ENCODE measurements at regions not wholly inside any gene's neighbourhood (a gene's known extent, or its start where the extent isn't known, plus 50 kb on each side); places are given as distances from the start of the nearest gene placed in this dataset.

- TF ChIP-seq TCF12 (IDR thresholded peaks at IDR 0.05; ENCODE audit: low read depth, low read length) (no peak), SP1 (IDR thresholded peaks at IDR 0.05; ENCODE audit: low read depth, low read length) (no peak)
- TF ChIP-seq, protein P1, sequence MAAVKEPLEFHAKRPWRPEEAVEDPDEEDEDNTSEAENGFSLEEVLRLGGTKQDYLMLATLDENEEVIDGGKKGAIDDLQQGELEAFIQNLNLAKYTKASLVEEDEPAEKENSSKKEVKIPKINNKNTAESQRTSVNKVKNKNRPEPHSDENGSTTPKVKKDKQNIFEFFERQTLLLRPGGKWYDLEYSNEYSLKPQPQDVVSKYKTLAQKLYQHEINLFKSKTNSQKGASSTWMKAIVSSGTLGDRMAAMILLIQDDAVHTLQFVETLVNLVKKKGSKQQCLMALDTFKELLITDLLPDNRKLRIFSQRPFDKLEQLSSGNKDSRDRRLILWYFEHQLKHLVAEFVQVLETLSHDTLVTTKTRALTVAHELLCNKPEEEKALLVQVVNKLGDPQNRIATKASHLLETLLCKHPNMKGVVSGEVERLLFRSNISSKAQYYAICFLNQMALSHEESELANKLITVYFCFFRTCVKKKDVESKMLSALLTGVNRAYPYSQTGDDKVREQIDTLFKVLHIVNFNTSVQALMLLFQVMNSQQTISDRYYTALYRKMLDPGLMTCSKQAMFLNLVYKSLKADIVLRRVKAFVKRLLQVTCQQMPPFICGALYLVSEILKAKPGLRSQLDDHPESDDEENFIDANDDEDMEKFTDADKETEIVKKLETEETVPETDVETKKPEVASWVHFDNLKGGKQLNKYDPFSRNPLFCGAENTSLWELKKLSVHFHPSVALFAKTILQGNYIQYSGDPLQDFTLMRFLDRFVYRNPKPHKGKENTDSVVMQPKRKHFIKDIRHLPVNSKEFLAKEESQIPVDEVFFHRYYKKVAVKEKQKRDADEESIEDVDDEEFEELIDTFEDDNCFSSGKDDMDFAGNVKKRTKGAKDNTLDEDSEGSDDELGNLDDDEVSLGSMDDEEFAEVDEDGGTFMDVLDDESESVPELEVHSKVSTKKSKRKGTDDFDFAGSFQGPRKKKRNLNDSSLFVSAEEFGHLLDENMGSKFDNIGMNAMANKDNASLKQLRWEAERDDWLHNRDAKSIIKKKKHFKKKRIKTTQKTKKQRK (IDR thresholded peaks at IDR 0.05; ENCODE audit: low read depth, low read length) = no peak
These were observed 125.4 kb upstream of the POU2AF2 start (continued) for GRCh38 chr11:111120161-111120560.

DNA sequence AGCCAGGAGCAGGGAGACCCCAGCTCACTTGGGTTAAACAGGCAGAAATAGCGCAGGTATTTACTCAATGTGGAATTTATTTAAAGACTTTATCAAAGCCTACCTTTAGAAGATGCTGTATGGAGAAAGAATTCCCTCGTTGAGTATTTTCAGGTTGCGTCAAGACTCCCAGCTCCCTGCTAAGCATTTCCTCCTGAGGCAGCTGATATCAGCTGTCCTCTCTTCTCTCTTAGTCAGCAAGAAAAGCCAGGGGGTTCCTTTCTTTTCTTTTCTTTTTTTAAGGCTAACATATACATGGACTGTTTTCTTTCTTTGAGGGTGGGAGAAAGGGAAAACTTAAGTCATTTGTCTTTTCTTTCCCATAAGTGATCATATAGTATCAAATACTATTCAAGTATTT, 125.8 kb upstream of the POU2AF2 start:
- H3K9ac ChIP-seq (ENCODE audit: control insufficient read depth, insufficient read depth, low read length) = no peak overlapping the region
- H4K20me1 ChIP-seq (ENCODE audit: control insufficient read depth, insufficient read depth) = no peaks in the 10 kb centered on the region
- H3K79me2 ChIP-seq (ENCODE audit: control insufficient read depth, insufficient read depth, low read length) = no peaks in the 10 kb centered on the region
- DNase-seq (ENCODE audit: low read depth, low spot score) = no peak
- H3K4me2 ChIP-seq (ENCODE audit: control insufficient read depth, insufficient read depth) = no peak overlapping the region
- BruUV-seq (replicated peaks) = no TSS peak
- H3K4me1 ChIP-seq (ENCODE audit: control insufficient read depth, insufficient read depth, low read length) = no peaks in the 10 kb centered on the region
- H3K27ac ChIP-seq (ENCODE audit: control insufficient read depth, insufficient read depth) = no peak overlapping the region
- ChIA-PET CTCF (no interaction called here), SMC1A (ENCODE audit: uncharacterized antibody, unreplicated experiment) (no interaction called here), RAD21 (ENCODE audit: unreplicated experiment) (no interaction called here), POLR2A (no interaction called here)
- WGBS (ENCODE audit: insufficient coverage, insufficient replicate concordance, low lambda C conversion rate, missing lambda C conversion rate) = 33% methylated on average over 3 of the region's 3 CpGs
- no peak overlapping the region for H2AFZ ChIP-seq (ENCODE audit: control insufficient read depth, low read depth, low read length)
- no peak for ATAC-seq
- FAIRE-seq = no peak
- in situ Hi-C loops (cut with MboI) (no loop called here), intact Hi-C loops (cut with micrococcal nuclease; ENCODE audit: unreplicated experiment) (no loop called here)
- no peak overlapping the region for H3K4me3 ChIP-seq
- no peaks in the 10 kb centered on the region; the same call in 2 of the 3 replicates for H3K9me3 ChIP-seq (replicated peaks; ENCODE audit: control insufficient read depth, insufficient read depth, low read length)
- TF ChIP-seq CTCF (IDR thresholded peaks at IDR 0.05 in 2 of 3, conservative IDR thresholded peaks at IDR 0.05 in 1 of 3; ENCODE audit: control insufficient read depth in 2 of 3, extremely low read depth in 1 of 3, insufficient read depth in 1 of 3, low read depth in 3 of 3, low read length in 3 of 3) (no peak), RCOR1 (conservative IDR thresholded peaks at IDR 0.05; ENCODE audit: low read depth, low read length) (no peak)
- no peaks in the 10 kb centered on the region for H3K36me3 ChIP-seq (ENCODE audit: control insufficient read depth in 2 of 2, insufficient read depth in 2 of 2, low read length in 1 of 2)
- H3K27me3 ChIP-seq (replicated peaks in 1 of 2; ENCODE audit: control insufficient read depth in 2 of 2, insufficient read depth in 2 of 2, low read length in 1 of 2) = no peaks in the 10 kb centered on the region; a peak in 1 of 4 replicates

Measured in GM12878 (cell line).